ENCODE measurements at regions not wholly inside any gene's neighbourhood (a gene's known extent, or its start where the extent isn't known, plus 50 kb on each side); places are given as distances from the start of the nearest gene placed in this dataset.

DNA sequence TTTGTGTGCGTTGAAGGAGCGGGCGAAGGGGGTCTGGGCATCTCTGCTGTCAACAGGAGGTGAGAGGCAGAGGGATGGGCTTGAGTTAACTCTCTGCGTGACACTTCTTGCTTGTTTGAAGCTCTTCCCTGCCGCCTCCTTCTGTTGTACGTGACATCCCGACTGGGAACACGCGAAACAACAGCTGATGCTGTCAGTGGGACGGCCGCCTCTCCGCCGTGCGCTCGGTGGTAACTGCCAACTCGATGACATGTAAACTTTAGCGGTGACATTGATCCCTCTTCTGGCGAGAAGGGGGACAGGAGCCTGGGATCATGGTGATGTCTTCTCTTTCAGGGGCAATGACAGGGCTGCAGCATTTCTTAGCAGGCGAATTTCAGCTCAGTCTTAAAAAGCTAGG, 394.5 kb downstream of the TYW1 start:
- TF ChIP-seq EP300 (IDR thresholded peaks at IDR 0.05) (no peak), CTCF (IDR thresholded peaks at IDR 0.05) (no peak), POLR2AphosphoS5 (IDR thresholded peaks at IDR 0.05) (no peak), POLR2A (IDR thresholded peaks at IDR 0.05) (no peak)

All from gastroesophageal sphincter (tissue), 3 donors.